HG02870 (cell line): ENCODE measurements at regions not wholly inside any gene's neighbourhood (a gene's known extent, or its start where the extent isn't known, plus 50 kb on each side); places are given as distances from the start of the nearest gene placed in this dataset.

Experiments used
- ATAC-seq: cut with Tn5 transposase; IDR thresholded peaks from one replicate; pipeline ENCODE4 v1.9.1; 2021; ENCODE audit warnings: mild to moderate bottlenecking, moderate library complexity; ENCODE audit not compliant: unreplicated experiment

GRCh38 chr2:217749008-217749407 lies 253.8 kb downstream of the TNS1 start:
- no peak for ATAC-seq

- no peak for ATAC-seq
These were observed 256.0 kb downstream of the TNS1 start for GRCh38 chr2:217746808-217747207.

- ATAC-seq = no peak
These were observed 258.6 kb downstream of the TNS1 start for GRCh38 chr2:217743966-217744761.

- ATAC-seq = no peak
These were observed 259.4 kb downstream of the TNS1 start for GRCh38 chr2:217743407-217743806.

GRCh38 chr2:217742841-217743240 lies 260.0 kb downstream of the TNS1 start:
- no peak for ATAC-seq

- no peak for ATAC-seq
These were observed 260.5 kb downstream of the TNS1 start for GRCh38 chr2:217742276-217742675.

- ATAC-seq = no peak
These were observed 261.3 kb downstream of the TNS1 start for GRCh38 chr2:217741381-217741955.

- no peak for ATAC-seq
These were observed 262.0 kb downstream of the TNS1 start for GRCh38 chr2:217740756-217741155.

- ATAC-seq = no peak
These were observed 262.6 kb downstream of the TNS1 start for GRCh38 chr2:217740178-217740577.

- no peak for ATAC-seq
These were observed 263.1 kb downstream of the TNS1 start for GRCh38 chr2:217739741-217740140.

- ATAC-seq = no peak
These were observed 264.7 kb downstream of the TNS1 start for GRCh38 chr2:217738061-217738460.

- ATAC-seq = no peak
These were observed 265.8 kb downstream of the TNS1 start for GRCh38 chr2:217736776-217737550.

GRCh38 chr2:217735899-217736298 lies 266.9 kb downstream of the TNS1 start:
- ATAC-seq = no peak

- no peak for ATAC-seq
These were observed 267.8 kb downstream of the TNS1 start for GRCh38 chr2:217735034-217735433.

- ATAC-seq = no peak
These were observed 269.3 kb downstream of the TNS1 start for GRCh38 chr2:217733461-217733860.

GRCh38 chr2:217732992-217733391 lies 269.8 kb downstream of the TNS1 start:
- ATAC-seq = no peak

GRCh38 chr2:217731805-217732204 lies 271.0 kb downstream of the TNS1 start:
- ATAC-seq = no peak

GRCh38 chr2:217729421-217730053 lies 273.3 kb downstream of the TNS1 start:
- no peak for ATAC-seq

GRCh38 chr2:217727801-217728200 lies 275.0 kb downstream of the TNS1 start:
- ATAC-seq = no peak

- ATAC-seq = no peak
These were observed 277.4 kb downstream of the TNS1 start for GRCh38 chr2:217725409-217725808.

GRCh38 chr2:217724471-217724870 lies 278.3 kb downstream of the TNS1 start:
- no peak for ATAC-seq
